CD14-positive monocyte (primary cell): ENCODE measurements at regions not wholly inside any gene's neighbourhood (a gene's known extent, or its start where the extent isn't known, plus 50 kb on each side); places are given as distances from the start of the nearest gene placed in this dataset.

Experiments
- DNase-seq, 3 donors: peaks; one replicate each; pipeline ENCODE4 v3.0.0-alpha.2; 2011 to 2022
- H2AFZ ChIP-seq: 2 replicates; pipeline ENCODE4 v1.6.0; 2012; ENCODE audit warnings: mild to moderate bottlenecking, low read depth, low read length, inconsistent platforms; ENCODE audit not compliant: insufficient read depth, poor library complexity, severe bottlenecking
- H3K27ac ChIP-seq, 2 donors: 1 replicate in 1 of 2; 2 replicates in 1 of 2; pipeline ENCODE4 v1.5.1; 2012 to 2013; ENCODE audit warnings: low read length in 2 of 2, control low read depth in 1 of 2, inconsistent platforms in 1 of 2, low read depth in 1 of 2, mild to moderate bottlenecking in 1 of 2
- H3K27me3 ChIP-seq, 2 donors: one replicate each; pipeline versions ENCODE4 v1.6.0 to v1.6.1; 2011 to 2013; ENCODE audit warnings: low read length in 2 of 2; ENCODE audit not compliant: control insufficient read depth in 2 of 2, insufficient read depth in 2 of 2
- H3K36me3 ChIP-seq, 2 donors: replicated peaks in 1 of 2; 1 replicate in 1 of 2; 2 replicates in 1 of 2; pipeline versions ENCODE4 v1.5.1 to v1.6.1; 2012 to 2013; ENCODE audit warnings: low read length in 2 of 2, control low read depth in 1 of 2, inconsistent platforms in 1 of 2, mild to moderate bottlenecking in 1 of 2; ENCODE audit not compliant: insufficient read depth in 2 of 2, control insufficient read depth in 1 of 2
- H3K4me1 ChIP-seq, 2 donors: 1 replicate in 1 of 2; 2 replicates in 1 of 2; pipeline versions ENCODE4 v1.5.1 to v1.6.1; 2012 to 2013; ENCODE audit warnings: low read length in 2 of 2, control low read depth in 1 of 2, inconsistent platforms in 1 of 2, mild to moderate bottlenecking in 1 of 2, moderate library complexity in 1 of 2; ENCODE audit not compliant: insufficient read depth in 2 of 2, control insufficient read depth in 1 of 2
- H3K4me2 ChIP-seq: replicated peaks from 2 replicates; pipeline ENCODE3; 2012; ENCODE audit warnings: low read length, moderate library complexity, mild to moderate bottlenecking; ENCODE audit not compliant: poor library complexity, severe bottlenecking; ENCODE audit errors: extremely low read depth
- H3K4me3 ChIP-seq, 3 experiments: fragments of 200-600 bp in 1 of 3; sonication (generic) in 1 of 3; replicated peaks in 1 of 3; 1 replicate in 2 of 3; 2 replicates in 1 of 3; pipeline ENCODE4 v1.5.1; 2011 to 2013; ENCODE audit warnings: low read length in 3 of 3, mild to moderate bottlenecking in 3 of 3, control low read depth in 2 of 3, low read depth in 2 of 3, inconsistent platforms in 1 of 3, moderate library complexity in 1 of 3
- H3K79me2 ChIP-seq: 2 replicates; pipeline ENCODE4 v1.6.0; 2012; ENCODE audit warnings: mild to moderate bottlenecking, control low read depth, inconsistent platforms, low read length, moderate library complexity; ENCODE audit not compliant: insufficient read depth
- H3K9ac ChIP-seq: 2 replicates; pipeline ENCODE4 v1.6.0; 2017; ENCODE audit warnings: low read length, mild to moderate bottlenecking; ENCODE audit not compliant: insufficient read depth, poor library complexity, severe bottlenecking
- H3K9me3 ChIP-seq, 2 donors: replicated peaks in 1 of 2; 1 replicate in 1 of 2; 2 replicates in 1 of 2; pipeline versions ENCODE4 v1.5.1 to v1.6.1; 2012 to 2013; ENCODE audit warnings: low read length in 2 of 2, control low read depth in 1 of 2; ENCODE audit not compliant: control insufficient read depth in 1 of 2, insufficient read depth in 1 of 2
- H4K20me1 ChIP-seq: 2 replicates; pipeline ENCODE4 v1.6.0; 2012; ENCODE audit warnings: mild to moderate bottlenecking, low read length, control low read depth, moderate library complexity; ENCODE audit not compliant: insufficient read depth
- H3K27ac Mint-ChIP-seq, 7 donors: one replicate each; pipeline ENCODE4 v1.8.0; 2020; ENCODE audit warnings: mild to moderate bottlenecking in 7 of 7, mixed read lengths in 7 of 7, moderate library complexity in 6 of 7, inconsistent platforms in 2 of 7
- H3K27me3 Mint-ChIP-seq, 3 donors: one replicate each; pipeline ENCODE4 v1.8.0; 2021 to 2022; ENCODE audit warnings: low read depth in 3 of 3, mild to moderate bottlenecking in 3 of 3, mixed read lengths in 3 of 3, moderate library complexity in 3 of 3, inconsistent platforms in 1 of 3
- H3K36me3 Mint-ChIP-seq, 2 donors: one replicate each; pipeline ENCODE4 v1.8.0; 2020; ENCODE audit warnings: mixed read lengths in 2 of 2, inconsistent platforms in 1 of 2, mild to moderate bottlenecking in 1 of 2
- H3K4me1 Mint-ChIP-seq: one replicate; pipeline ENCODE4 v1.8.0; 2020; ENCODE audit warnings: mild to moderate bottlenecking, mixed read lengths
- H3K4me3 Mint-ChIP-seq, 2 donors: one replicate each; pipeline ENCODE4 v1.8.0; 2020; ENCODE audit warnings: mild to moderate bottlenecking in 2 of 2, mixed read lengths in 2 of 2, moderate library complexity in 1 of 2
- H3K9me3 Mint-ChIP-seq, 7 donors: one replicate each; pipeline ENCODE4 v1.8.0; 2020 to 2022; ENCODE audit warnings: mixed read lengths in 7 of 7, mild to moderate bottlenecking in 6 of 7, moderate library complexity in 6 of 7, inconsistent platforms in 2 of 7
- WGBS: methylation state at CpG from one replicate; pipeline ENCODE4 v1.1.5; 2013; ENCODE audit warnings: missing lambda C conversion rate; ENCODE audit not compliant: insufficient coverage; 5-methylcytosine and 5-hydroxymethylcytosine counted together
- intact Hi-C, 2 donors: fragments of 100-400 bp; cut with micrococcal nuclease; formaldehyde crosslinking; loops; one replicate each; pipeline versions ENCODE4 v1.15.0 to v1.15.1; 2023
- TF ChIP-seq, protein P1 (sequence below): fragments of 200-600 bp; IDR thresholded peaks from one replicate; pipeline ENCODE4 v1.8.0; 2022; ENCODE audit warnings: antibody characterized with exemption, mild to moderate bottlenecking

DNA sequence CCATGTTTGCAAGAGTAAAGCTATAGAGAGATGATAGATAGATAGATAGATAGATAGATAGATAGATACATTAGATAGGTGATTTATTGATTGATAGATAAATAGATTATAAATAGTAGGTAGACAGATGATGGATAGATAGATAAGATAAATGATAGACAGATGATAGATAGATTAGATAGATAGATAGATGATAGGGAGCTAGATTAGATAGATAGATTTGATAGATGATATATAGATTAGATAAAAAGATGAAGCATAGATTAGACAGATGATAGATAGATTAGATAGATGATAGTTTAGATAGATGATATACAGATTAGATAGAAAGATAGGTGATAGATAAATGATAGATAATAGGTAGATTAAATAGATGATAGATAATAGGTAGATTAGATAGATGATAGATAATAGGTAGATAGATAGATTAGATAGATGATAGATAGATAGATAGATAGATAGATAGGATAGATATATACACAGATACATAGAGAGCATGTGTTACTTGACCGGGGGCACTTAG, 243.3 kb upstream of the FOXK1 start:
- no peak overlapping the region for H3K4me3 ChIP-seq
- peaks cover 0 to 3% (median 2%) of the 10 kb centered on the region in 3 donors for H3K27me3 Mint-ChIP-seq
- intact Hi-C loops, result no loop called here
- no peaks in the 10 kb centered on the region for H3K4me1 ChIP-seq
- no CpG with 5 or more reads among the region's 1 CpG for WGBS
- H3K27ac Mint-ChIP-seq, result no peak overlapping the region
- no peak for DNase-seq
- H3K79me2 ChIP-seq, result no peaks in the 10 kb centered on the region
- H3K4me1 Mint-ChIP-seq, result no peaks in the 10 kb centered on the region
- H3K36me3 ChIP-seq, result no peaks in the 10 kb centered on the region
- TF ChIP-seq, protein P1, sequence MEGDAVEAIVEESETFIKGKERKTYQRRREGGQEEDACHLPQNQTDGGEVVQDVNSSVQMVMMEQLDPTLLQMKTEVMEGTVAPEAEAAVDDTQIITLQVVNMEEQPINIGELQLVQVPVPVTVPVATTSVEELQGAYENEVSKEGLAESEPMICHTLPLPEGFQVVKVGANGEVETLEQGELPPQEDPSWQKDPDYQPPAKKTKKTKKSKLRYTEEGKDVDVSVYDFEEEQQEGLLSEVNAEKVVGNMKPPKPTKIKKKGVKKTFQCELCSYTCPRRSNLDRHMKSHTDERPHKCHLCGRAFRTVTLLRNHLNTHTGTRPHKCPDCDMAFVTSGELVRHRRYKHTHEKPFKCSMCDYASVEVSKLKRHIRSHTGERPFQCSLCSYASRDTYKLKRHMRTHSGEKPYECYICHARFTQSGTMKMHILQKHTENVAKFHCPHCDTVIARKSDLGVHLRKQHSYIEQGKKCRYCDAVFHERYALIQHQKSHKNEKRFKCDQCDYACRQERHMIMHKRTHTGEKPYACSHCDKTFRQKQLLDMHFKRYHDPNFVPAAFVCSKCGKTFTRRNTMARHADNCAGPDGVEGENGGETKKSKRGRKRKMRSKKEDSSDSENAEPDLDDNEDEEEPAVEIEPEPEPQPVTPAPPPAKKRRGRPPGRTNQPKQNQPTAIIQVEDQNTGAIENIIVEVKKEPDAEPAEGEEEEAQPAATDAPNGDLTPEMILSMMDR, result no peak
- no peaks in the 10 kb centered on the region for H3K27me3 ChIP-seq
- H3K36me3 Mint-ChIP-seq, result no peaks in the 10 kb centered on the region
- H3K9ac ChIP-seq, result no peak overlapping the region
- no peaks in the 10 kb centered on the region for H4K20me1 ChIP-seq
- H2AFZ ChIP-seq, result no peak overlapping the region
- no peak overlapping the region for H3K4me2 ChIP-seq
- no peak overlapping the region for H3K4me3 Mint-ChIP-seq
- peaks cover under 1 to 7% (median 5%) of the 10 kb centered on the region in 7 donors for H3K9me3 Mint-ChIP-seq
- no peaks in the 10 kb centered on the region for H3K9me3 ChIP-seq
- H3K27ac ChIP-seq, result no peak overlapping the region

DNA sequence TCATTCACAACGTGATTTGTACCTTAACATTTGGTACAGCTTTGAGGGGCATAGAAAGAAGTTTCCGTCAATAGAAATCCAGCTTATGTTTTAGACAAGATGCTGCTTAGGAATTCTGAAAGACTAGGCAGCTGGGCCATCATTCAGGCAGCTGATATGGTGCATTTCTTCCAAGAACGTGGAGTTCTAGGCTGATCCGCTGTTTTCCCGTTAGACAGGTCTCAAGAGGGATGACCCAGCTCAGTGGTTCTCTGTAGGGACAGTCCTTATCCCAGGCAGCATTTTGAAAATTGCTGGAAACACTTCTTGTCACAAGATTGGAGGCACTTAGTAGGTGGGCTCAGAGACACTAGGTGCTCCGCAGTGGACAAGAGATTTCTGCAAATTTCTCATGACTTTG, 242.7 kb upstream of the FOXK1 start:
- peaks cover 0 to 10% (median 6%) of the 10 kb centered on the region in 7 donors for H3K9me3 Mint-ChIP-seq
- Histone ChIP-seq H2AFZ (no peak overlapping the region), H4K20me1 (no peaks in the 10 kb centered on the region), H3K27ac (no peak overlapping the region), H3K9ac (no peak overlapping the region), H3K4me2 (no peak overlapping the region), H3K27me3 (no peaks in the 10 kb centered on the region), H3K4me1 (no peaks in the 10 kb centered on the region), H3K79me2 (no peaks in the 10 kb centered on the region), H3K36me3 (no peaks in the 10 kb centered on the region), H3K9me3 (peaks cover 0 to 2% of the 10 kb centered on the region in 2 donors), H3K4me3 (no peak overlapping the region)
- H3K27ac Mint-ChIP-seq, result no peak overlapping the region
- no peak for DNase-seq
- H3K27me3 Mint-ChIP-seq, result no peaks in the 10 kb centered on the region
- TF ChIP-seq, protein P1, result no peak
- no peaks in the 10 kb centered on the region for H3K36me3 Mint-ChIP-seq
- intact Hi-C loops, result no loop called here
- no peaks in the 10 kb centered on the region for H3K4me1 Mint-ChIP-seq
- no peak overlapping the region for H3K4me3 Mint-ChIP-seq
- 90% methylated on average over 4 of the region's 6 CpGs for WGBS
